ENCODE measurements at regions not wholly inside any gene's neighbourhood (a gene's known extent, or its start where the extent isn't known, plus 50 kb on each side); places are given as distances from the start of the nearest gene placed in this dataset.
A peak's percentile ranks its signal among the peaks of the same experiment; 100 is the strongest.

- Histone ChIP-seq H3K4me1 (ENCODE audit: insufficient read depth, low read length) (no peaks in the 10 kb centered on the region), H4K20me1 (ENCODE audit: insufficient read depth, low read length) (no peaks in the 10 kb centered on the region), H3K9me3 (ENCODE audit: insufficient read depth, low read depth, low read length) (no peaks in the 10 kb centered on the region), H3K27me3 (ENCODE audit: insufficient read depth, low read length) (no peaks in the 10 kb centered on the region), H3K27ac (ENCODE audit: low read depth, low read length) (no peak overlapping the region), H2AFZ (ENCODE audit: low read depth, low read length) (no peak overlapping the region), H3K9ac (ENCODE audit: low read length) (no peak overlapping the region), H3K4me3 (ENCODE audit: insufficient read depth, low read depth, low read length) (no peak overlapping the region), H3K36me3 (ENCODE audit: insufficient read depth, low read length) (no peaks in the 10 kb centered on the region), H3K79me2 (ENCODE audit: insufficient read depth, low read length) (no peaks in the 10 kb centered on the region), H3K4me2 (ENCODE audit: low read length) (no peak overlapping the region)
- no peaks in the 10 kb centered on the region for H3K36me3 Mint-ChIP-seq (ENCODE audit: low read depth, unreplicated experiment)
- H3K9me3 Mint-ChIP-seq (ENCODE audit: unreplicated experiment): peaks cover 11% of the 10 kb centered on the region
- TF ChIP-seq EZH2 (IDR thresholded peaks at IDR 0.05; ENCODE audit: insufficient read depth, low read length) (no peak), CTCF (IDR thresholded peaks at IDR 0.05; ENCODE audit: insufficient read depth, low read depth, low read length) (no peak)
- H3K4me3 Mint-ChIP-seq (ENCODE audit: unreplicated experiment): no peak overlapping the region
- FAIRE-seq (no peak), DNase-seq (ENCODE audit: low read depth) (no peak)
- H3K27me3 Mint-ChIP-seq (ENCODE audit: low read depth, unreplicated experiment): no peaks in the 10 kb centered on the region
- H3K4me1 Mint-ChIP-seq (ENCODE audit: low read depth, unreplicated experiment): no peaks in the 10 kb centered on the region
- H3K27ac Mint-ChIP-seq (ENCODE audit: unreplicated experiment): no peak overlapping the region
Observed at GRCh38 chr1:199411506-199411905, 616.0 kb upstream of the NR5A2 start.

GRCh38 chr1:199422206-199422605 is 605.3 kb upstream of the NR5A2 start:
- H3K9me3 Mint-ChIP-seq (ENCODE audit: unreplicated experiment): peaks cover under 1% of the 10 kb centered on the region
- no peaks in the 10 kb centered on the region for H3K36me3 Mint-ChIP-seq (ENCODE audit: low read depth, unreplicated experiment)
- Histone ChIP-seq H3K36me3 (ENCODE audit: insufficient read depth, low read length) (no peaks in the 10 kb centered on the region), H3K9ac (ENCODE audit: low read length) (no peak overlapping the region), H3K27ac (ENCODE audit: low read depth, low read length) (no peak overlapping the region), H3K27me3 (ENCODE audit: insufficient read depth, low read length) (no peaks in the 10 kb centered on the region), H3K4me3 (ENCODE audit: insufficient read depth, low read depth, low read length) (no peak overlapping the region), H4K20me1 (ENCODE audit: insufficient read depth, low read length) (no peaks in the 10 kb centered on the region), H3K4me2 (ENCODE audit: low read length) (no peak overlapping the region), H3K79me2 (ENCODE audit: insufficient read depth, low read length) (no peaks in the 10 kb centered on the region), H3K4me1 (ENCODE audit: insufficient read depth, low read length) (no peaks in the 10 kb centered on the region), H3K9me3 (ENCODE audit: insufficient read depth, low read depth, low read length) (no peaks in the 10 kb centered on the region), H2AFZ (ENCODE audit: low read depth, low read length) (no peak overlapping the region)
- no peak for FAIRE-seq
- no peak overlapping the region for H3K27ac Mint-ChIP-seq (ENCODE audit: unreplicated experiment)
- H3K4me3 Mint-ChIP-seq (ENCODE audit: unreplicated experiment): no peak overlapping the region
- TF ChIP-seq CTCF (IDR thresholded peaks at IDR 0.05; ENCODE audit: insufficient read depth, low read depth, low read length) (peak; percentile 34), EZH2 (IDR thresholded peaks at IDR 0.05; ENCODE audit: insufficient read depth, low read length) (no peak)
- no peaks in the 10 kb centered on the region for H3K27me3 Mint-ChIP-seq (ENCODE audit: low read depth, unreplicated experiment)
- peak; percentile 56 for DNase-seq (ENCODE audit: low read depth)
- H3K4me1 Mint-ChIP-seq (ENCODE audit: low read depth, unreplicated experiment): no peaks in the 10 kb centered on the region

- H3K36me3 Mint-ChIP-seq (ENCODE audit: low read depth, unreplicated experiment): no peaks in the 10 kb centered on the region
- Histone ChIP-seq H3K9me3 (ENCODE audit: insufficient read depth, low read depth, low read length) (no peaks in the 10 kb centered on the region), H3K27me3 (ENCODE audit: insufficient read depth, low read length) (no peaks in the 10 kb centered on the region), H3K9ac (ENCODE audit: low read length) (no peak overlapping the region), H4K20me1 (ENCODE audit: insufficient read depth, low read length) (no peaks in the 10 kb centered on the region), H3K79me2 (ENCODE audit: insufficient read depth, low read length) (no peaks in the 10 kb centered on the region), H3K4me1 (ENCODE audit: insufficient read depth, low read length) (no peaks in the 10 kb centered on the region), H2AFZ (ENCODE audit: low read depth, low read length) (no peak overlapping the region), H3K36me3 (ENCODE audit: insufficient read depth, low read length) (no peaks in the 10 kb centered on the region), H3K4me2 (ENCODE audit: low read length) (no peak overlapping the region), H3K27ac (ENCODE audit: low read depth, low read length) (no peak overlapping the region), H3K4me3 (ENCODE audit: insufficient read depth, low read depth, low read length) (no peak overlapping the region)
- no peak overlapping the region for H3K27ac Mint-ChIP-seq (ENCODE audit: unreplicated experiment)
- H3K4me3 Mint-ChIP-seq (ENCODE audit: unreplicated experiment): no peak overlapping the region
- FAIRE-seq: no peak
- peak; percentile 5 for DNase-seq (ENCODE audit: low read depth)
- no peak for TF ChIP-seq EZH2 (IDR thresholded peaks at IDR 0.05; ENCODE audit: insufficient read depth, low read length)
- no peak for TF ChIP-seq CTCF (IDR thresholded peaks at IDR 0.05; ENCODE audit: insufficient read depth, low read depth, low read length)
- no peaks in the 10 kb centered on the region for H3K9me3 Mint-ChIP-seq (ENCODE audit: unreplicated experiment)
- H3K27me3 Mint-ChIP-seq (ENCODE audit: low read depth, unreplicated experiment): no peaks in the 10 kb centered on the region
- H3K4me1 Mint-ChIP-seq (ENCODE audit: low read depth, unreplicated experiment): peaks cover 16% of the 10 kb centered on the region
Observed at GRCh38 chr1:199447906-199448305, 579.6 kb upstream of the NR5A2 start.

Data from astrocyte (in vitro differentiated cells and primary cell).